T follicular helper cell (primary cell): ENCODE measurements at regions not wholly inside any gene's neighbourhood (a gene's known extent, or its start where the extent isn't known, plus 50 kb on each side); places are given as distances from the start of the nearest gene placed in this dataset.

ENCODE experiments used
- DNase-seq: peaks from one replicate; pipeline ENCODE4 v3.0.0-alpha.2; 2020; ENCODE audit warnings: low read depth

DNA sequence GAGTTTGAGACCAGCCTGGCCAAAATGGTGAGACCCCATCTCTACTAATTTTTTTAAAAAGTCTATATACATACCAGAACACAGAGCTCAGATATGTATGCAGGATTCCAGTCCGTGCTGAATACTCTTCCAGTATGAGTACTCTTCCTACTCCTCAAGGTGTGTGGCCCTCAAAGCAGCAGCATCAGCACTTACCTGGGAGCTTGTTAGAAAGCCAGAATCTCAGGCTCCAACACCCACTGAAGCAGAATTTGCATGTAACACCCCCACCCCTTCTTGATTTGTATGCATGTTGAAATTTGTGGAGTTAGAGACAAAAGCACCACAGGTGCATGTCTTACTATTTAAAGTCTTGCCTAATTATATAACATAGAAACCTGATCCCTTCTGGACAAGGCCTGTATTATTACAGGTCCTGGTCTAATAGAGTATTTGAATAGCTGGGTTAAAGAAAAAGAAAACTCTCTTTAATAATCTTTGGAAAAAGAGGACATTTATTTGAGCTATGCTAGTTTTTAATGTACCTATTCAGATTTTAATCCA, 50.3 kb upstream of the NFE2L2 start:
- DNase-seq: no peak

DNA sequence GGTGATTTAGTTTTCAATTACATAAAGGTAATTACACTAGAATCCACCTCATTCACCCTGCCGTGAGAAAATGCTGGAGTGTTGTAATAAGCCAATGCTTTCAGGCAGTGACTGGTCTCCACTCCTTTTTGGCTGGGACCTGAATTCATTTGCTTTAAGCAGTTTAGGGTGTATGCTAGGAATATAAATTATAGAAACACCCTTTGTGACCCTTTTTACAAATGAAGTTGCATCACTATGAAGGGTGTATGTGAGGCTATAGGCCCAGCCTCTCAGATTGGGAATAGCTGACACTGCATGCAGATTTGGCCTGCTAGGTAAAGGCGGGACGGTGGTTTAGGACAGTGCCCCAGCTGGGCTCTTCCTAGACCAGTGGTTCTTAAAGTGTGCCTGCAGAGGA, 50.8 kb upstream of the NFE2L2 start:
- no peak for DNase-seq

DNA sequence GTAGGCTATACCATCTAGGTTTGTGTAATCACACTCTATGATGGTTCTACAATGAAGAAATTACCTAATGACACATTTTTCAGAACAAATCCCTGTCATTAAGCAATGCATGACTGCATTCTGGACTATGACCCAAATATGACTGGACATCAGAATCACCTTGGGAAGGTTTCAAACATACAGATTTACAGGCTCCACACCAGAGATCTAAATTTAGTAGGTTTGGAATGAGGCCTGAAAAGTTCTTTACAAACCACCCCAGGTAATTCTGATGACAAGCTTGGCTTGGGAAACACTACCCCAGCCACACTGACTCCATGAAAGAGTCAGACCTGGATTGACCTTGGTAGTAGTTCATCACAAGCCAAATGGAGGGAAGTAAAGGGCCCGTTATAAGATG, 52.2 kb upstream of the NFE2L2 start:
- DNase-seq: no peak

DNA sequence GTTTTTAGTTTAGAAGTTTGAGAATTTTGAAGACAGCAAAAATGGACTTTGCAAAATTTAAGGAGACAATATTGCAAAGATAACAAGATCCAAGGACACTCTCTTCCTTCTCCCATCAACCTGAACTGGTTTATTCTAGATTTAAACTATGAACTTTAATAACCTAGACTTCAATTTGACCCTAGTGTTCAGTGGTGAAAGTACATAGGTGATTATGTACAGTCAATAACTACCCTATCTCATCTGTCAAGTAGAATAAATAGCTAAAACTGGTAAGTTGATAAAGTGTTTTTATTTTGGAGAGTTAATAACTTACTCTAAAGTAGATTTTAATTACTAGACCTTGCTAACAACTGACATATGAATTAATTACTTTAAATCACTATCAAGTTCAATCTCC, 52.9 kb upstream of the NFE2L2 start:
- DNase-seq: no peak

DNA sequence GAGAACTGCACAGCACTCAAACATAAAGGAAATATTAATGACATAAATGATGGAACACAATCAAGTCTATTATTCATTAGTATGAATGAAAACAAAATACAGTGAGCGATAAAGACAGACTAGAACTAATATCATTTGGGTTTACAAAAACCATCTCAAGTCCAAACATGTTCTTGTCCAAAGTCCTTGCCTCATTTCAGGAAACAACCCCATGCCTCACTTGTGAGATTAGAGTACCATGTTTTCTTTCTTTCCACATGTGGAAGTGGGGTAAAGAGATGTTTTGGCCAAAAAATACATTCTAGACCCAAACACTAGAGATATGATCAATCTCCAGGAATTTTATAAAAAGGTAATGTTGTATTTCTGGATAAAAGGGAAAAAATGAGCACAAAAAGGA, 53.3 kb upstream of the NFE2L2 start:
- no peak for DNase-seq

DNA sequence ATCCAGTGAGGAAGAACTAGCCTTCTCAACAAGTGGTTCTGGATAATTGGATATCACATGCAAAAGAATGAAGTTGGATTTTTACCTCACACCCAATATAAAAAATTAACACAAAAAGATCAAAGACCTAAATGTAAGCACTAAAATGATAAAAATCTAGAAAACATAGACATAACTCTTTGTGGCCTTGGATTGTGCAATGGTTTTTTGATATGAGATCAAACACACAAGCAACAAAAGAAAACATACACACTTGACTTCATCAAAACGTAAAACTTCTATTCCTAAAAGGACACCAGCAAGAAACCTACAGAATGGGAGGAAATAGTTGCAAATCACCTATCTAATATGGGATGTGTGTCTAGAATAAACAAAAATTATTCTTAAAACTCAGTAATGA, 54.1 kb upstream of the NFE2L2 start:
- no peak for DNase-seq

DNA sequence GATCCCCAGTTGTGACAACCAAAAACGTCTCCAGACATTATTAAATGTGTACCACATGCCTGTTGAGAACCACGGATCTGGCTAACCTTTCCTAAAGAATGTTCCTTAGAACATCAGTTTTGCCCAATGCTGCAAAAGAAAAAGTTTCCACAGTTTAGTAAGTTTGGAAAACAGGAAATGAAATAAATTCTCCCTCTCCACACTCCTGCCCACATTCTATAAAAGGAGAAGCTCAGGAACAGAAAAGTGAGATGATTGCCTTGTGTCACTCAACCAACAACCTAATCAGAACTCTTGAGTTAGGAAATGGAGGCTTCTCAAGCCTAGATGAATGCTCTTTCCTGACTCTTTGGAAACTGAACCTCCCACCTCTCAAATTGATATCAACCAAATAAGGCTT, 56.1 kb upstream of the NFE2L2 start:
- DNase-seq: no peak

DNA sequence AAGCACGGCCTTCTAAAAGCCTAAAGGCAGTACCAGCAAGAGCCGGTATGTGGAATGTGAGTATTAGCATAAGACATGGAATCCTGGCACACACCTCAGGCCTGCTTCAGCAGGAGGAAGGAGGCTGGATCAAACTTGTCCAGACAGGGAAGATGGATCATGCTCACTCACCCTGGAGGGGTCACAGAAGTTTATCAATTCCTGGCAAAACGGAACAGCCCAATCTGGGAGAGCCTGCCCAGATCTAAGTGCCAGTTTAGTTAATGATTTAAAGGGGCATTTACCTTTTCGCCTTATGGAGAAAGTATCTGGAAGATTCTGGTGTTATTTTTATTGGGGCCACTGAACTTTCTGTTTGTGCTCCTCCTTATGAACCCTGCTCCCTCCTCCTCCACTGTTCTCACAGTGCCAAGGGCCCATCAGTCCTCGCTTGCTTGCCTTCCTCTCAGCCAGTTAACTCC, 58.3 kb upstream of the NFE2L2 start:
- DNase-seq: no peak

DNA sequence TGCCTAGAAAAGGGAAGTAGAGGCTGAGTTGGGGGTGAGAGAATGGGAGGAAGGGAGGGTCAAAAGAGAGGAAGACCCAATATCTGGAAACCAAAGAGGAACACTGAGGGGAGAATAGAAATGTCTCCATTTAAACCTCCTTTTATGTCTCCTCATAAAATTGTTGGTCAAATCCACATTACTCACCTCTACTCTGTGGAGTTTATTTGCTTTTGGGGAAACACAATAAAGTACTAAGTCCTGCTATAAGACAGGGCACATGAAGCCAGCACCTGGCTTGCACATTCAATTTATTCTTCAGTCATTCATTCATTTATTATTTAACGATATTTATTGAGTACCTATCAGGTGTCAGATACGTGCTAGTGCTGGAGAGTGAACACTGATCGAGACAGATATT, 60.3 kb upstream of the NFE2L2 start:
- DNase-seq: no peak

DNA sequence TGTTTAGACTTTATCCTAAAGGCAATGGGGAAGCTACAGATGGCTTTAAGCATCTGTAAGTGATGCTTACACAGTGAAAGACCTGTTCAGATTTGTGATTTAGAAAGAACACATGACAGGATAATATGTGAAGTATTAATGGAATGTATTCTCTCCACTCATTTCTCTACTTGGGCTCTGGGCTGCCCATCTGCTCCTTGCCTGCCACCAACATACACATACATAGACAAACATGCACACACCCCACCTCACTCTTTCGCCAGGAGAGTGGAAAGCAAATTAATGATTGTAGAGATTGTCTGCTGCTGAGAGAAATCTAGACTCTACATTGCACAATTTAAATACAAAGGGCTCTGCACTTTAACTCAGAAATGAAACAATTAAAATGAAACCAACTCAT, 61.0 kb upstream of the NFE2L2 start:
- no peak for DNase-seq

DNA sequence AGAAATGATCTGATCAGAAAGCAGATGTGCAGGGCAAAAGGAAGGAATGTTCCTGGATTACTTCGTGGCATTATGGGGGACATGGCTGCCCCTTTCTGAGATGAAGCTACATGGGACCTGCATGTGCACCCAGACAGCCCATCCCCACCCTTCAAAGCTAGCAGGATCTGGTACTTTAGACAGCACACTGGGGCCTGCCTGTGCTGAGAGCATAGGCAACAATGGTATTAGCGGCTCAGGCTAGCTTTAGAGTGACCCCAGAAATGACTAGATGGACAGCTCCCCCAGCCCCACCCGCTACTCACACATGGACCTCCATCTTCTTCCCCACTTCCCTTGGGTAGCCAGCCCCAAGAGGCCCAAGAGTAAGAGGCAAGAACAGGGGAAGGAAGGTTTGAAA, 61.5 kb upstream of the NFE2L2 start:
- no peak for DNase-seq

DNA sequence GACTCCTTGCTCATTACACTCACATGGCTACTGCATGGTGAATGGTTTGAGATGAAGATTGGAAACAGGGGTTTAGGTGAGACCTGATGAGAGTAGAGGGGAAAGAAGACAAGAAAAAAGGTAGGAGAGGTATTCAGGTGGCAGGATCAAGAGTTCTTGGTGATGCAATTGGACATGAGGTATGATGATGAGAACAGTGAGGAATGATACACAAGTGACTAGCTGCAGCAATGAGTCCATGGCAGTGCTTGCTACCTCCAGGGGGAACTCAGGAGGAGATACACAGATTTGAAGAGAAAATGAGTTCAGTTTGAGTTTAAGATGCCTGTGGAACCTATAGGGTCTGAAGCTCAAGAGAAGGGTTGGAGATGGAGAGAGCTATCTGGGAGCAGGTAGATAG, 62.1 kb upstream of the NFE2L2 start:
- no peak for DNase-seq

DNA sequence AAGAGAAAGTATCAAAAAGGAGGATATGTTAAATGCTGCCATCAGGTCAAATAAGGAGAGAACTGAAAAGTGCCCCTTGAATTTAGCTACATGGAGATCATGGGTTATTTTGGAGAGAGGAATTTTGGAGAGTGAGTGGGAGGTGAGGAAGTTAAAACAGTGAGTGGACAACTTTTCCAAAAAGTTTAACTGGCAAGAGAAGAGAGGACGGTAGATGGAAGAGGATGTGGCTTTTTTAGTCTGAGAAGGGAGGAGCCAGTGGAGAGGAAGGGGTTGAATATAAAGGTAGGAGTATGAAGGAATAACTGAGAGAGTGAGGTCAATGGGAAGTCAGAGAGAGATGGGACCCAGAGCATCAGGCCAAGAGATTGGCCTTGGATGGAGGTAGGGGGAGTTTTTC, 62.5 kb upstream of the NFE2L2 start:
- DNase-seq: no peak

DNA sequence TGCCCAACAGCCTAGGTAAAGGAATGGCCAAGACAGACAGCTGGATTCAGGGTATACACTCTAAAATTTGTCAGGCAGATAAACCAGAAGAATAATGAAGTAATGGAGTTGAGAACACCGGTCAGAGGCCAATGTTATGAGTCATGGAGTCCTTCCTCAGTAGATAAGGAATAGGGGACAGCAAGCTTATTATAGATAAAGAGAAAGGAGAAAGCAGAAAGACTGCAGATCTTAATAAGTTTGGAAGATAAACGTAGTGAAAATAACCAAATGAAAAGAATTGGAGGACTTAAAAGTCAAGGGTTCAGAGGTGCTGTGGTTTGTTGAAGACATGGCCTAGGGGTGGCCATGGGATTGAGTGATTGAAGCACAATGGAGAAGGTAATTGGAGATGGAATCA, 63.5 kb upstream of the NFE2L2 start:
- no peak for DNase-seq

DNA sequence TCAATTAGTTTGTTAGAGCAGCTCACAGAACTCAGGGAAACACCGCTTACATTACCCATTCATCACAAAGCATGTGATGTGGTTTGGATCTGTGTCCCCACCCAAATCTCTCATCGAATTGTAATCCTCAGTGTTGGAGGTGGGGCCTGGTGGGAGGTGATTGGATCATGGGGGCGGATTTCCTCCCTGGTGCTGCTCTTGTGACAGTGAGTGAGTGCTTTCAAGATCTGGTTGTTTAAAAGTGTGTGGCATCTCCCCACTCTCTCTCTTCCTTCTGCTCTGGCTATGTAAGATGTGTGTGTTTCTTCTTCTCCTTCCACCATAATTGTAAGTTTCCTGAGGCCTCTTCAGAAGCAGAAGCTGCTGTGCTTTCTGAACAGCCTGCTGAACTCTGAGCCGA, 63.5 kb upstream of the AGPS start:
- DNase-seq: no peak

DNA sequence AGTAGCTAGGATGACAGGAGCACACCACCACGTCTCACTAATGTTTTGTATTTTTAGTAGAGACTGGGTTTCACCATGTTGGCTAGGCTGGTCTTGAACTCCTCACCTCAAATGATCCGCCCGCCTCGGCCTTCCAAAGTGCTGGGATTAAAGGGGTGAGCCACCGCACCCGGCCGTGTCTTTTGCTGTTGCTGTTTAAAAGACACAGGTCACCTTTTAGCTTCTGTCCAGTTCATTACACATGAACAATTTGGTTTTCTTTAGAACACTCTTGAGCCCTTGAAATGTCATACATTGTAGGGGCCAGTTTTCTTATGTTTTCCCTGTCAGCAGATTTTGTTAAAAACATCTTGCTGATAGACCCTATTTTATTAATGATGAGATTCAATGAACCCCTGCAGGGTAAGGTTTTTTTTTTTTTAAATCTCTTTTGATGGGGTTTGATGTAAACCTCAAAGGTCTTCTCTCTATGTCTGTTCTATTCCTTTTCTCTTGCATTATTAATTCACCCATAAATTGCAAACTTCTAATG, 61.0 kb upstream of the AGPS start:
- DNase-seq: no peak

DNA sequence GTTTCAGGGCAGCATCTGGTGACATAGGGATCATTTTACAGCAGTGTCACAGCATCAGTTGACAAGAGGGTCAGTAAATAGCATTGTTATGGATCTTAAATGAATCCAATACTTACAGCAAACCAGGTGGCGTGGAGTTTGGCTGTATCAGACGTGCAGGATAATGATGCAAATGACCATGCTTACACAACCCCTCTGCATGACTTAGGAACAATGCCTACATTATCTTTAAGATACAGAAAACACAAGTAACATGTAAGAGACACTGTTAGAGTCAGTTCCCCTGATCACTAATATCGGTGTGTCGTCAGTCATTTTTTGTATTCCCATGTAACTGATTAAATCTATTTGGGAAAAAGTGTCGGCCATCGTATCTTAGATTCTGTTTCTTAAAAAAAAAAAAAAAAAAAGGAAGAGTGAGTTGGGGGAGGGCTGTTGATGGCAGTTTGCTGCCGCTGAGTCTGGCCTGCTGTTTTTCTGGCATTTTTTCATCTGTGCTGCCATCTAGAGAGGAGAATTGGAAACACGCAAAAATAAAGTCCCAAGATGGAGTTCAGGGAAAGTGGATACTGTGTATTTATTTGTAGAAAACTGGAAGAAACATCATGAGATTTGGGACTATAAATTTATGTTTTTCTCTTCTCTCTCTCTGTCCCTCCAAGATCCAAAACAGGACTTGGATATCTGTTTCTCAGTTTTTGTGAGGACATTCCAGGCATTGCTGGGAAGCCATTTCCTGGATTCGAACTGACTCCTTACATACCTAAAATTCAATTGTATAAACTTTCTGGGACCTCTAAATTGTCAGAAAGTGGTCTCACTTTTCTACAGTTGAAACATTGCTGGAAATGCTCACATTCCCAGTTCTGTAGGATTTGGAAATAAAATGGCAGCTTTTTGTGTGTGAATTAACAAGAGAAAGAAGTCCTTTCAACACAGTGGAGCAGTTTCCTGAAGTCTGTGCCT, 60.3 kb upstream of the AGPS start:
- peak; percentile 8 for DNase-seq

DNA sequence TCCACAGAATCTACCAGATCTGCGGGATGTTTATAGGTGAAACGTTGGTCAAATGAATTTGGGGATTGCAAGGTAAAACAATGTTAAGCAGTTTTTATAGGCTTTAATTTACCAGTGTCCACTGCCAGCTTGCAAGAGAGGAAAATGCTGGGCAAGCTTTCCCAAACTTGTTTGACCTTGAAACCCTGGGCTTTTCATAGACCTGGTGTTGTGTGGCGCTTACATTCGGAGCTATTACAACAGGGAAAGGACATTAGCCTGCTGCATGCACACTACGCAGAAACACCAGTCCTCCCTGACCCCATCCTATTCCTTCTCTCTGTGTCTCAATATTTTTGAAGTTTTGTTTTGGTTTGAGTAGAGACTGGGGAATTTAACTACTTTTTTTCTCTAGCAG, 59.6 kb upstream of the AGPS start:
- no peak for DNase-seq

DNA sequence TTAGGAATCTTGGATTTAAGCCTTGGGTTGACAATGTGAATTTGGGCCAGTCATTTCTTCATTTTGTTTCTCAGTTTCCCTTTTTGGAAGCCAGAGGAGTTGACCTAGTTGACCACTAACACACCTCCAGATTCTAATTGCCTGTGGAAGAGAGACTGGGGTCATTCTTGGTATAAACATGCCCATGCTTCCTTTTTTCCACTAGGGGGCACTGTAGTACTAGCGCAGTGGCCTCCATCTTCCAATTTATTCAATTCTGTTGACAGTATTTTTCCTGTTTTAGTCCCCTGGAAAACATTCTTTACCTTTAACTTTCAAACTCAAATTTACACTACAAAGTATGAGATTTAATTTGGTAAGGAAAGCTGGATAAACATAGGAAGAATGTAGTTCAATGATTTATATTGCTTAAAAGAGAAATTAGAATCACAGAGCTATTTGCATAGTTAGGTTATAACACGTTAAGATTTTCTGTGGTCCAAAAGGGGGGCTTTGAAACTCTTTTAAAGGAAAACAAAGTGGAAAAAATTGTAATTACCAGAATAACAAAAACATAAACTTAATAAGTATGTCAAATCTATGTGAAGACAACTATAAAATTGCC, 57.5 kb upstream of the AGPS start:
- DNase-seq: no peak

DNA sequence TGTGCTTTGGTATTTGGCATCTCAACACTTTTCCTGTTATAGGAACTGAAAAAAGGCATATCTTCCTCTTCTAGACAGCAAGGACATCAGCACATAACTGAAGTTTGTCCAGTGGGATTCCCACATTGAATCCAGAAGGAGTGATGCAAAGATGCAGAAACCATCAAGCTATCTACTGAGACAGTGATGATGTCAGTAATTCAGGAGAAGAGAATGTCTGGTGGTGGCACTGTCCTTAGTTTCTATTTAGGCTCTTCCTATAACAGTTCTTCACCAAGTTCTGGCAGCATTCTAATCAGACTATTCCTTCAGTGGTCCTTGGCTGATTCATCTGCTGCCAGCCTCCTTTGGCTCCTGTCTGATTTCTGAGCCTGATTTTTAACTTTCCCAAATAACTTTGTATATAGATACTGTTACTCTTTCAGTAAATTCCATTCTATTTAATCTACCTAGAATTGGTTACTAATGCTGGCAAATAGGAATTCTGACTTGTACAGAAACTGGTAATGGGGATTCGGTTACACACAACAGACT, 56.6 kb upstream of the AGPS start:
- DNase-seq: no peak

DNA sequence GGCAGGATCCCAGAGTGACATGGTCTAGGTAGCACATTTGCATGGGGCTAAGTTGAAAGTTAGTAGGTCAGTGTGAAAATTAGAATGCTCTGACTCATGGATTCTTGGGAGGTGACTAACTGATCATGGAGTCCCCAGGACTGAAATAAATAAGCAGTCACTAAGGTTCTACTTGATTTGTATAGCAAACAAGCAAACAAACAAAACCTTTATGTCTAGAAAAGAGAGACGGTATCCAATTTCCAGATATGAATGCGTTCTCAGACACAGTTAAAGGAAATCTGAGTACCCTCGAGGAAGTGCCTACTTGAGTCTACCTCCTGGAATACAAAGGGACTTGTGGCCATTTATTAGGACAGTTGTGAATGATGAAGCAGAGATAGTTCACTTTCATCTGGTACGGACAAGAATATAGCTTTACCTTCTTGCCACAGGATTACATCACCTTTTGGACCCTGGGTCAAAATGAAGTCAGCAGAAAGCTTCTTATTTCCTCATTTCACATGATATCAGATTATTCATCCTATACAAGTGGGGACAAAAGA, 54.3 kb upstream of the AGPS start:
- DNase-seq: no peak

DNA sequence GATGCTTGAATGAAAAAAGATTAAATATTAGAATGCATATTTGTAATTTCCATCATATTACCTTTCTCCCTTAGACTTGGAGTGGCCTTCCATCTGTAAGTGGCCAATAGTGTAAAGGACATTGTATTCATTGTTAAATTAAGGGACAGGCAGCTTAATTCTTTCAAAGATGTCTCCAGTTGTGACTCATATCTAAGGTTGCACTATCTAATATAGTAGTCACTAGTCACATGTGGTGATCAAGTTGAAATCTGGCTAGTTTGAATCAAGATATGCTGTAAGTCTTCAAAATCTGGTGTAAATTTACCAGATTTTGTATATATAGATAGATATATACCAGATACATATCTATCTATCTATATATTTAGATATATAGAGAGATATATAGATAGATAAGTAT, 52.4 kb upstream of the AGPS start:
- DNase-seq: no peak

DNA sequence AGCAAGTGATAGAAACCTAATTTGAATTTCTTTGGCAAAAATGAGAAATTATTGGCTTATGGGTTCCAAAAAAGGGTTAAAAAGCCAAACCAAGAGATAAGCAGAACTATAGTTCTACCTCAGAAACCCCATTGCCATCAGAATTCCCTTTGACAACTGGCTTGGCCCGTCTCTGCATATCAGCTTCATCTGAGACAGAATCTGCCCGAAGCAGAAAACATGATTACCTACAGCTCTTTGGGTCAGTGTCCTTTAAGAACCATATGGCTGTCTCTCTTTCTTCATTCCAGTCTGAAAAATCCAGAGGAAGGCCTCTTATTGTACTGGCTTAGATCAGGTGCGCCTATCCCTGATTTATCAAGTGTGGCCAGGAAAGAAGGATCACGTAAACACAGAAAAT, 49.8 kb upstream of the AGPS start:
- no peak for DNase-seq
